A549 (cell line): ENCODE measurements at regions not wholly inside any gene's neighbourhood (a gene's known extent, or its start where the extent isn't known, plus 50 kb on each side); places are given as distances from the start of the nearest gene placed in this dataset.

Source experiments
- ATAC-seq, 2 experiments: fragments of 200-7000 bp in 1 of 2; fragments of >200 bp in 1 of 2; cut with Nextera tagmentation in 1 of 2; cut with Tn5 transposase in 1 of 2; 3 replicates each; pipeline versions ENCODE4 v1.8.0 to v1.9.1; 2018 to 2020; ENCODE audit warnings: mild to moderate bottlenecking in 1 of 2, moderate library complexity in 1 of 2
- CTCF ChIA-PET: fragments of 300-600 bp; sonication (Branson Sonifier 250); formaldehyde crosslinking; extraction: SDS; loops from one replicate; lab custom pipeline; 2021; ENCODE audit warnings: antibody characterized with exemption, inconsistent platforms; lab: Yijun Ruan, JAX
- POLR2A ChIA-PET: fragments of 350-600 bp; formaldehyde crosslinking; extraction: SDS; loops from one replicate; lab custom pipeline; 2021; ENCODE audit warnings: antibody characterized with exemption, inconsistent platforms; lab: Yijun Ruan, JAX
- DNase-seq, 2 experiments: peaks; one replicate each; pipeline versions ENCODE4 v3.0.0 to v3.0.0-alpha.2; 2011 to 2016; ENCODE audit warnings: low read depth in 1 of 2, low spot score in 1 of 2
- FAIRE-seq: peaks from 2 replicates; lab custom pipeline; 2011; peaks lifted over from hg19 to GRCh38; lab: Jason Lieb, UNC
- H3K27ac ChIP-seq, 2 experiments: fragments of >200 bp; sonication (Bioruptor Twin); formaldehyde crosslinking; 3 replicates each; pipeline ENCODE4 v1.5.1; 2016 to 2017
- H3K4me1 ChIP-seq: fragments of >200 bp; sonication (Bioruptor Twin); formaldehyde crosslinking; 3 replicates; pipeline ENCODE4 v1.6.1; 2016
- H3K4me2 ChIP-seq: fragments of >200 bp; sonication (Bioruptor Twin); formaldehyde crosslinking; 3 replicates; pipeline ENCODE4 v1.6.1; 2016
- H3K4me3 ChIP-seq: fragments of >200 bp; sonication (Bioruptor Twin); formaldehyde crosslinking; 3 replicates; pipeline ENCODE4 v1.5.1; 2016
- H3K9me3 ChIP-seq: fragments of >200 bp; sonication (Bioruptor Twin); formaldehyde crosslinking; 3 replicates; pipeline ENCODE4 v1.6.1; 2016
- CBX2 ChIP-seq: fragments of 200-600 bp; sonication (generic); IDR thresholded peaks from 2 replicates; pipeline ENCODE4 v1.6.1; 2016; ENCODE audit warnings: low read depth, mild to moderate bottlenecking, borderline replicate concordance
- CTCF ChIP-seq: fragments of >200 bp; sonication (Bioruptor Twin); formaldehyde crosslinking; IDR thresholded peaks from 3 replicates; pipeline ENCODE4 v1.5.1; 2016
- EHF ChIP-seq: fragments of 250-450 bp; sonication (Bioruptor Pico); IDR thresholded peaks from 2 replicates; pipeline ENCODE4 v1.5.0; 2020; ENCODE audit warnings: mild to moderate bottlenecking
- FOSB ChIP-seq: fragments of 250-450 bp; sonication (Bioruptor Pico); IDR thresholded peaks from 2 replicates; pipeline ENCODE4 v1.5.0; 2020; ENCODE audit warnings: mild to moderate bottlenecking, moderate library complexity
- HDAC2 ChIP-seq: fragments of 200-600 bp; sonication (generic); IDR thresholded peaks from 2 replicates; pipeline ENCODE4 v1.6.1; 2016
- HES2 ChIP-seq: fragments of >200 bp; sonication (Bioruptor Twin); formaldehyde crosslinking; IDR thresholded peaks from 2 replicates; pipeline ENCODE4 v1.6.1; 2016
- KDM5A ChIP-seq: fragments of 200-600 bp; sonication (generic); IDR thresholded peaks from 2 replicates; pipeline ENCODE4 v1.6.1; 2016; ENCODE audit warnings: antibody characterized with exemption, mild to moderate bottlenecking
- MAFK ChIP-seq: fragments of 450-650 bp; IDR thresholded peaks from 2 replicates; pipeline ENCODE4 v1.6.1; 2014; ENCODE audit not compliant: partially characterized antibody
- NPAS2 ChIP-seq: fragments of 250-450 bp; sonication (Bioruptor Pico); IDR thresholded peaks from 2 replicates; pipeline ENCODE4 v1.8.0; 2022; ENCODE audit warnings: mild to moderate bottlenecking, moderate library complexity, borderline replicate concordance
- POLR2A ChIP-seq: IDR thresholded peaks from 2 replicates; pipeline ENCODE4 v1.6.1; 2012; ENCODE audit warnings: mild to moderate bottlenecking, low read length
- POLR2AphosphoS2 ChIP-seq: conservative IDR thresholded peaks from 2 replicates; pipeline ENCODE4 v1.6.1; 2012; ENCODE audit warnings: low read length, improper control_type of control experiment, inconsistent platforms
- RAD21 ChIP-seq, 2 experiments: fragments of >200 bp in 1 of 2; sonication (Bioruptor Twin) in 1 of 2; formaldehyde crosslinking in 1 of 2; IDR thresholded peaks in 1 of 2; conservative IDR thresholded peaks in 1 of 2; 2 replicates in 1 of 2; 3 replicates in 1 of 2; pipeline ENCODE4 v1.6.1; 2012 to 2018; ENCODE audit warnings: inconsistent platforms in 1 of 2
- SMC3 ChIP-seq: fragments of >200 bp; sonication (Bioruptor Twin); formaldehyde crosslinking; IDR thresholded peaks from 3 replicates; pipeline ENCODE4 v1.6.1; 2018; ENCODE audit warnings: inconsistent platforms
- SREBF2 ChIP-seq: fragments of 450-650 bp; IDR thresholded peaks from 2 replicates; pipeline ENCODE4 v1.6.1; 2014; ENCODE audit warnings: mild to moderate bottlenecking, moderate library complexity
- USF2 ChIP-seq: fragments of 450-650 bp; IDR thresholded peaks from 2 replicates; pipeline ENCODE4 v1.6.1; 2014; ENCODE audit warnings: antibody characterized with exemption
- ZFP36 ChIP-seq: fragments of 450-650 bp; IDR thresholded peaks from 2 replicates; pipeline ENCODE4 v1.6.1; 2014; ENCODE audit warnings: borderline replicate concordance; ENCODE audit not compliant: partially characterized antibody
- ZNF302 ChIP-seq: fragments of 250-450 bp; sonication (Bioruptor Pico); IDR thresholded peaks from 2 replicates; pipeline ENCODE4 v1.9.0; 2021; ENCODE audit warnings: inconsistent platforms, mild to moderate bottlenecking, moderate library complexity
- WGBS: methylation state at CpG from one replicate; pipeline ENCODE4 v1.1.6; 2017; ENCODE audit errors: missing lambda C conversion rate; 5-methylcytosine and 5-hydroxymethylcytosine counted together
- TF ChIP-seq, protein P1 (sequence below): fragments of >200 bp; sonication (Bioruptor Twin); formaldehyde crosslinking; IDR thresholded peaks from 3 replicates; pipeline ENCODE4 v1.6.1; 2016
- TF ChIP-seq, protein P2 (sequence below): IDR thresholded peaks from 2 replicates; pipeline ENCODE4 v1.6.1; 2012; ENCODE audit warnings: low read depth, borderline replicate concordance

- no peak for DNase-seq
- FAIRE-seq: no peak
Observed at GRCh38 chr12:32034045-32034444, 72.6 kb upstream of the BICD1 start.

DNA sequence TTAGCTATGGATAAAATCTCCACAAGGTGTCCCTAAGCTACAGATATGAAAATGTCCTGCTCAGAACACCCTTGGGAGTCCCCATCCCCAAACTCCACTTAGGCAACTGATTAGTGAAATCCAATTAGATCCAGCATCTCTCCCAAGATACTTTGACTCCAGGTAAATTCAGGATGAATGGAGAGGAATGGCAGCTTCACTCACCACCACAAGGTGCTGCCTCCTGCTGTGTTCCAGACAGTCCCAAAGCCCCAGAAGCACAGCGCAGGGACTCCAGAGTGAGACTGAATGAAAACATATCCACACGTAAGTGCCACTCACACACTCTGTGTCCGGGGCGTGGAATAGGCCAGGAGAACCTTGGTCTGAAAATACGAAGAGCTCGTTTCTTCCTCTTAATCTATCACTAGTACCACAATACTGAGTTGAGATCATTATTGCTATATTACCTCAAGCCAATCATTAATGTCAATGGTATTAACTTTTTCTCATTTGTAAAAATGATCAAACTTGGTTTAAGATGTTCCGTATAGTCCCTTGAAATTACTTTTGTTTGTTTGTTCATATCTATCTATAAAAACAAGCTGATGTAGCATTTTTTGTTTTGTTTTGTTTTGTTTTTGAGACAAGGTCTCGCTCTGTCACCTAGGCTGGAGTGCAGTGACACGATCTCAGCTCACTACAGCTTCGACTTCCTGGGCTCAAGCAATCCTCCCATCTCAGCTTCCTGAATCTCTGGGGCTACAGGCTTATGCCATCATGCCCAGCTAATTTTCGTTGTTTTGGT is 70.0 kb upstream of the BICD1 start:
- WGBS: 80% methylated on average over 11 of the region's 11 CpGs
- DNase-seq: peak; percentile 22 to 23
- no peak overlapping the region for H3K27ac ChIP-seq
- no peaks in the 10 kb centered on the region for H3K4me1 ChIP-seq
- no peak overlapping the region for H3K4me3 ChIP-seq
- TF ChIP-seq NPAS2 (no peak), POLR2AphosphoS2 (no peak), RAD21 (conservative IDR thresholded peaks at IDR 0.05 in 1 of 2, IDR thresholded peaks at IDR 0.05 in 1 of 2) (0 out of 5 replicates have a peak, but pooled peaks of 1 of the 2 experiments have one; percentile 14), CTCF (0 out of 3 replicates have a peak, but pooled peaks have one; percentile 15), SMC3 (0 out of 3 replicates have a peak, but pooled peaks have one; percentile 15), SREBF2 (no peak), MAFK (peak; percentile 98), ZNF302 (no peak), ZFP36 (no peak), KDM5A (no peak), HDAC2 (no peak), CBX2 (no peak)
- TF ChIP-seq, protein P1, sequence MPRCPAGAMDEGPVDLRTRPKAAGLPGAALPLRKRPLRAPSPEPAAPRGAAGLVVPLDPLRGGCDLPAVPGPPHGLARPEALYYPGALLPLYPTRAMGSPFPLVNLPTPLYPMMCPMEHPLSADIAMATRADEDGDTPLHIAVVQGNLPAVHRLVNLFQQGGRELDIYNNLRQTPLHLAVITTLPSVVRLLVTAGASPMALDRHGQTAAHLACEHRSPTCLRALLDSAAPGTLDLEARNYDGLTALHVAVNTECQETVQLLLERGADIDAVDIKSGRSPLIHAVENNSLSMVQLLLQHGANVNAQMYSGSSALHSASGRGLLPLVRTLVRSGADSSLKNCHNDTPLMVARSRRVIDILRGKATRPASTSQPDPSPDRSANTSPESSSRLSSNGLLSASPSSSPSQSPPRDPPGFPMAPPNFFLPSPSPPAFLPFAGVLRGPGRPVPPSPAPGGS: no peak
- TF ChIP-seq, all 56 proteins: peak for 4
- Histone ChIP-seq H3K9me3 (no peaks in the 10 kb centered on the region), H3K4me2 (no peak overlapping the region)
- CTCF ChIA-PET: interaction anchor here (0.8 to 1.7 kb wide), 6 partner anchors 13 to 383 kb away, joined by 3 to 5 read pairs (median 4); no protein-coding TSS in a partner anchor
- POLR2A ChIA-PET: no interaction called here
- ATAC-seq: peak; percentile 77 to 80
- FAIRE-seq: no peak

More at GRCh38 chr12:32034045-32034444, 72.6 kb upstream of the BICD1 start:
- Histone ChIP-seq H3K27ac (no peak overlapping the region), H3K4me1 (no peaks in the 10 kb centered on the region), H3K9me3 (no peaks in the 10 kb centered on the region), H3K4me3 (no peak overlapping the region), H3K4me2 (no peak overlapping the region)
- CTCF ChIA-PET: interaction anchor here (0.6 kb wide), 1 partner anchor 74 kb away, joined by 3 read pairs; the partner anchor contains the start of gene RESF1
- no peak for ATAC-seq
- TF ChIP-seq, protein P2, sequence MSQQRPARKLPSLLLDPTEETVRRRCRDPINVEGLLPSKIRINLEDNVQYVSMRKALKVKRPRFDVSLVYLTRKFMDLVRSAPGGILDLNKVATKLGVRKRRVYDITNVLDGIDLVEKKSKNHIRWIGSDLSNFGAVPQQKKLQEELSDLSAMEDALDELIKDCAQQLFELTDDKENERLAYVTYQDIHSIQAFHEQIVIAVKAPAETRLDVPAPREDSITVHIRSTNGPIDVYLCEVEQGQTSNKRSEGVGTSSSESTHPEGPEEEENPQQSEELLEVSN: no peak
- TF ChIP-seq FOSB (CRISPR knock-in tag) (no peak), USF2 (no peak), HDAC2 (no peak), EHF (CRISPR knock-in tag) (no peak)
- 88% methylated on average over 2 of the region's 2 CpGs for WGBS
- POLR2A ChIA-PET: no interaction called here

- CTCF ChIA-PET: interaction anchor here (1.6 to 1.7 kb wide), 2 partner anchors 11 to 21 kb away, joined by 3 read pairs; no protein-coding TSS in a partner anchor
- H3K27ac ChIP-seq: no peak overlapping the region
- FAIRE-seq: no peak
- TF ChIP-seq MAFK (no peak), POLR2AphosphoS2 (no peak), POLR2A (no peak), HES2 (no peak)
- 85% methylated on average over 9 of the region's 9 CpGs for WGBS
- no peak for ATAC-seq
- DNase-seq: no peak
- no peak overlapping the region for H3K4me3 ChIP-seq
- H3K4me1 ChIP-seq: no peaks in the 10 kb centered on the region
- no peak overlapping the region for H3K4me2 ChIP-seq
- peaks cover 17% of the 10 kb centered on the region for H3K9me3 ChIP-seq
- POLR2A ChIA-PET: no interaction called here
Observed at GRCh38 chr12:32039347-32039746, 67.3 kb upstream of the BICD1 start.
